ENCODE measurements at regions not wholly inside any gene's neighbourhood (a gene's known extent, or its start where the extent isn't known, plus 50 kb on each side); places are given as distances from the start of the nearest gene placed in this dataset.
A peak's percentile ranks its signal among the peaks of the same experiment; 100 is the strongest.

DNA sequence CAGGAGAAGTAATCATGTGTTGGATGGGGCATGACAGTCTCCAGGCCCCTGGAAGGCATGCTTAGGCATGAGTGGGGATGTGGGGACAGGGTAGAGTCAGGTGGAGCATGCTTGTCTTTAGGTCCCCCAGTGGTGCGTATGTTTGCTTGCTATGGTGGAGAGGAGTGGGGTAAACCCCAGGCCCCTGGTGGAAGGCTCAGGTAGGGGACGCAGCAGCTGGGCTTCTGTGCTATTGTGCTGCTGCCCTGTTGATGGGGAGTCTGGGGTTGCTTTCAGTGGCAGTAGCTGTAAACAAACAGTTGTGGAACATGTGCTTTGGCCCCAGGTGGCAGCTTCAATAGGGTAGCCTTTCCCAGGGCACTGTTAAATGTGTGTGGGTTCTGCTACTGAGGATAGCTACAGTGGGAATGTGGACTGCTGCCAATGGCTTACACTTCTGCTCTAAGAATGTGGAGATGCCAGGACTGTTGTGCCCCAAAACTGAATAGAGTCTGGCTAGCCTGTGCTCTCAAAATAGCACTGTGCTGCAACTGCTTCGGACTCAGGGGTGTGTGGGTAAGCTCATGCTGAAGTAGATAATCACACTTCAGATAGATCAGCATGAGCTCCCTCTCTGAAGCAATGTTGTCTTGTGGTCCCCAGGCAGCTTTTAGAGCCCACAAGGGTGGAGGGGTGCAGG is 1257.3 kb downstream of the DIAPH3 start:
- intact Hi-C loops (cut with DNase I): no loop called here
- WGBS, 2 donors: 83 to 91% methylated on average over 3 of the region's 3 CpGs
- Histone ChIP-seq H3K27me3 (no peaks in the 10 kb centered on the region), H3K4me1 (no peaks in the 10 kb centered on the region), H3K27ac (no peak overlapping the region), H3K36me3 (replicated peaks in 1 of 2; ENCODE audit: insufficient read depth in 1 of 2, low read depth in 2 of 2) (no peaks in the 10 kb centered on the region), H3K4me3 (no peak overlapping the region), H3K9me3 (no peaks in the 10 kb centered on the region)
- no peak for ATAC-seq
- TF ChIP-seq, protein P1, sequence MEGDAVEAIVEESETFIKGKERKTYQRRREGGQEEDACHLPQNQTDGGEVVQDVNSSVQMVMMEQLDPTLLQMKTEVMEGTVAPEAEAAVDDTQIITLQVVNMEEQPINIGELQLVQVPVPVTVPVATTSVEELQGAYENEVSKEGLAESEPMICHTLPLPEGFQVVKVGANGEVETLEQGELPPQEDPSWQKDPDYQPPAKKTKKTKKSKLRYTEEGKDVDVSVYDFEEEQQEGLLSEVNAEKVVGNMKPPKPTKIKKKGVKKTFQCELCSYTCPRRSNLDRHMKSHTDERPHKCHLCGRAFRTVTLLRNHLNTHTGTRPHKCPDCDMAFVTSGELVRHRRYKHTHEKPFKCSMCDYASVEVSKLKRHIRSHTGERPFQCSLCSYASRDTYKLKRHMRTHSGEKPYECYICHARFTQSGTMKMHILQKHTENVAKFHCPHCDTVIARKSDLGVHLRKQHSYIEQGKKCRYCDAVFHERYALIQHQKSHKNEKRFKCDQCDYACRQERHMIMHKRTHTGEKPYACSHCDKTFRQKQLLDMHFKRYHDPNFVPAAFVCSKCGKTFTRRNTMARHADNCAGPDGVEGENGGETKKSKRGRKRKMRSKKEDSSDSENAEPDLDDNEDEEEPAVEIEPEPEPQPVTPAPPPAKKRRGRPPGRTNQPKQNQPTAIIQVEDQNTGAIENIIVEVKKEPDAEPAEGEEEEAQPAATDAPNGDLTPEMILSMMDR (IDR thresholded peaks at IDR 0.05): no peak
- no peak for TF ChIP-seq POLR2A (IDR thresholded peaks at IDR 0.05)
- no peak for DNase-seq

DNA sequence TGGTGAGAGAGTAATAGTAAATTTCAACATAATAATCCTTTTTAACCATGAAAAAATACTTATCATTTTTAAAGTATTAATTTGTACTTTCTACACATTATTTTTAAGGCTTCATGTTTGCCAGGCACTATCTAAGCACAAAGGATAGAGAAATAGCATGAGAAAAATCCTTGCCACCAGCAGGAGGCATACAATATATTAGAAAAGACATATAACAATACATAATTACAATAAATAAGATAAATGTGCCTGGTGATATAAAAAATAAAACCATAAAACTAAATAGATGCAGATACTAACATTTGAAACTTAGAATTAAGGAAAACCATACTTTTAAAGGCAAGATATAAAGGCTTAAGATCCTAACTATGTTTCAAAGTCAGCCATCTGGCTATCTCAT is 1256.4 kb downstream of the DIAPH3 start:
- TF ChIP-seq POLR2A (IDR thresholded peaks at IDR 0.05): no peak
- TF ChIP-seq, protein P1 (IDR thresholded peaks at IDR 0.05): peak in 2 of 7 experiments; percentile 5 to 9
- Histone ChIP-seq H3K27me3 (no peaks in the 10 kb centered on the region), H3K36me3 (replicated peaks in 1 of 2; ENCODE audit: insufficient read depth in 1 of 2, low read depth in 2 of 2) (no peaks in the 10 kb centered on the region), H3K4me3 (no peak overlapping the region), H3K9me3 (no peaks in the 10 kb centered on the region), H3K4me1 (no peaks in the 10 kb centered on the region), H3K27ac (no peak overlapping the region)
- intact Hi-C loops (cut with DNase I): no loop called here
- DNase-seq (no peak), ATAC-seq (no peak)

DNA sequence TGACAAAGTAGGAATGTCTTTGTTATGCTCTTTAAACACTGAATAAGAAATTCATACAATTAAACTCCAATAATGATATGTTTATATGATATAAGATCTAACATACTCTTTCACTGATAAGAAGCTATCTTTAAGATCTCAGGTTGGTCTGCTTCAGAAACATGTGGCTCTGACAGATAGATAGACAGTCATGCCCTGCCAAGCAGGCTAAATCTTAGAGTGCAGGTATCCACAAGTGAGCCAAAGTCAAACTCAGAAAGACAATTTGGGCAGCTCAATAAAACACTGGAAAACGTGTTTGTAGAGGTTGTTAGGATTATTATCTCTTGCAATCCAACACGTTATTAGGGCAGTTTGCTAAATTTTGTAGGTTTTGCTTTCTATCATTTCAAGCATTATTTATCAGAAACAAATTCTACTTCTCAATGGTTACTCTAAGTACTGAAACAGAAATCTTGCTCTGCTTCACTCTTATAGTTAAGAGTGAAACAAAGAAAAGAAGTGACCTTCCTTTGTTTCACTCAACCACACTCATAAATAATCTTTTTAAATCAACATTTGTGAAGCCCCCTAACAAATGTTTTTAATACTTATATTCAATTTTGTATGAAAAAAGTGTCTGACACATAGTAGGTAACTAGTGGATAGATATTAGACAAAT is 1255.6 kb downstream of the DIAPH3 start:
- no peak overlapping the region for H3K4me3 ChIP-seq
- no peak for DNase-seq
- no peaks in the 10 kb centered on the region for H3K4me1 ChIP-seq
- no peaks in the 10 kb centered on the region for H3K9me3 ChIP-seq
- WGBS, 2 donors: 42 to 44% methylated on average over 2 of the region's 2 CpGs
- TF ChIP-seq, protein P1 (IDR thresholded peaks at IDR 0.05): no peak
- no peak for TF ChIP-seq POLR2A (IDR thresholded peaks at IDR 0.05)
- H3K36me3 ChIP-seq (replicated peaks in 1 of 2; ENCODE audit: insufficient read depth in 1 of 2, low read depth in 2 of 2): no peaks in the 10 kb centered on the region
- no peaks in the 10 kb centered on the region for H3K27me3 ChIP-seq
- intact Hi-C loops (cut with DNase I): no loop called here
- no peak for ATAC-seq
- H3K27ac ChIP-seq: no peak overlapping the region

DNA sequence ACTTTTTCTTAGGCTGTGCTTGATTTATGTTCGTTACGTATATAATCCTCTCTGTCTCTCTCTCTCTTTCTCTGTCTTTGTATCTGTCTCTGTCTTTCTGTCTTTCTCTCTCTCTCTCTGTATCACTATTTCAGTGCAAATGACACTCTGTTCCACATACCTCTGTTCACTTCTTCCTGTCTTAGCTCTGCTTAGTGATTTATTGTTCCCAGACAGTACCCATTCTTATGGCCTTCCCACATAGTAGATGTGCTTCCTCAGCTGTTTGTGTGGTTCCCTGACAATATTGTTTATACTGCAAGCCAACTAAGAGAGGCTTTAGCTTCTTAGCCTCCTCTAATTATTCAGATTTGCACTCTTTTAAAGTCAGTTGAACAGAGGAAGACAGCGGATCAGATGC is 1244.2 kb downstream of the DIAPH3 start:
- Histone ChIP-seq H3K9me3 (no peaks in the 10 kb centered on the region), H3K27me3 (no peaks in the 10 kb centered on the region), H3K36me3 (replicated peaks in 1 of 2; ENCODE audit: insufficient read depth in 1 of 2, low read depth in 2 of 2) (no peaks in the 10 kb centered on the region), H3K4me3 (no peak overlapping the region), H3K4me1 (no peaks in the 10 kb centered on the region), H3K27ac (no peak overlapping the region)
- intact Hi-C loops (cut with DNase I): no loop called here
- TF ChIP-seq, protein P1 (IDR thresholded peaks at IDR 0.05): no peak
- TF ChIP-seq POLR2A (IDR thresholded peaks at IDR 0.05): no peak
- ATAC-seq (no peak), DNase-seq (no peak)
- whole genome bisulfite sequencing, 2 donors: 84 to 92% methylated on average over 3 of the region's 3 CpGs

DNA sequence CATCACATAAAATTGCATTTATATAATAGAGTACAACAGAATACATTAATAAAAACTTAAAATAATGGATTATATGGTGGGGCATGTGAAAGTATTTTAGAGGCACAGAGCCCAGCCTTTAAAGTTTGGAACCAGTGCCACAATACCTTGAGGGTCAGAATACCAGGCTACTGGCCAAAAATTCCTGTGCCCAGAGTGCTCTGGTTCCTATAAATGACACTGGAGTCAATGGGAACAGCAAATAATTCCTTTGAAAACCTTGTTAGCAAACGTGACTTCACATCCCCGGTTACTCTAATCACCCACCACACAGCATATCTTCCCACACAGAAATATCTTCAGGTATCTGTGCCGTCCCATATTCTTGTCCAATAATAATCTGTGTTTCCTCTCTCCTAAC is 1242.6 kb downstream of the DIAPH3 start:
- H3K4me3 ChIP-seq: no peak overlapping the region
- no peaks in the 10 kb centered on the region for H3K27me3 ChIP-seq
- 63% methylated on average over 3 of the region's 3 CpGs for WGBS, 2 donors
- TF ChIP-seq, protein P1 (IDR thresholded peaks at IDR 0.05): no peak
- no peak for TF ChIP-seq POLR2A (IDR thresholded peaks at IDR 0.05)
- no peaks in the 10 kb centered on the region for H3K36me3 ChIP-seq (replicated peaks in 1 of 2; ENCODE audit: insufficient read depth in 1 of 2, low read depth in 2 of 2)
- ATAC-seq (no peak), DNase-seq (no peak)
- intact Hi-C loops (cut with DNase I): no loop called here
- no peak overlapping the region for H3K27ac ChIP-seq
- no peaks in the 10 kb centered on the region for H3K9me3 ChIP-seq
- H3K4me1 ChIP-seq: no peaks in the 10 kb centered on the region
